Cardiac muscle cell (in vitro differentiated cells and primary cell): ENCODE measurements at regions not wholly inside any gene's neighbourhood (a gene's known extent, or its start where the extent isn't known, plus 50 kb on each side); places are given as distances from the start of the nearest gene placed in this dataset.

Source experiments
- DNase-seq, 2 donors: peaks; one replicate each; pipeline versions ENCODE4 v3.0.0 to v3.0.0-alpha.2; 2010 to 2017; ENCODE audit warnings: low read depth in 1 of 2, low spot score in 1 of 2
- H3K27ac ChIP-seq: fragments of 200-600 bp; sonication (generic); 2 replicates; pipeline ENCODE4 v1.5.1; 2016
- H3K27me3 ChIP-seq: fragments of 200-600 bp; sonication (generic); 2 replicates; pipeline ENCODE4 v1.6.0; 2016; ENCODE audit warnings: control low read depth
- H3K36me3 ChIP-seq: fragments of 200-600 bp; sonication (generic); 2 replicates; pipeline ENCODE4 v1.5.1; 2016; ENCODE audit warnings: control low read depth
- H3K4me1 ChIP-seq: fragments of 200-600 bp; sonication (generic); 2 replicates; pipeline ENCODE4 v1.8.1; 2017; ENCODE audit warnings: low read depth, mild to moderate bottlenecking, mixed run types
- H3K4me3 ChIP-seq: fragments of 200-600 bp; sonication (generic); 2 replicates; pipeline ENCODE4 v1.5.1; 2016; ENCODE audit warnings: mild to moderate bottlenecking
- H3K9me3 ChIP-seq: fragments of 200-600 bp; sonication (generic); 2 replicates; pipeline ENCODE4 v1.5.1; 2017; ENCODE audit warnings: low read depth, mild to moderate bottlenecking, control low read depth
- TF ChIP-seq, protein P1 (sequence below): IDR thresholded peaks from 2 replicates; pipeline ENCODE4 v1.5.1; 2012; ENCODE audit warnings: low read depth, mild to moderate bottlenecking, low read length

DNA sequence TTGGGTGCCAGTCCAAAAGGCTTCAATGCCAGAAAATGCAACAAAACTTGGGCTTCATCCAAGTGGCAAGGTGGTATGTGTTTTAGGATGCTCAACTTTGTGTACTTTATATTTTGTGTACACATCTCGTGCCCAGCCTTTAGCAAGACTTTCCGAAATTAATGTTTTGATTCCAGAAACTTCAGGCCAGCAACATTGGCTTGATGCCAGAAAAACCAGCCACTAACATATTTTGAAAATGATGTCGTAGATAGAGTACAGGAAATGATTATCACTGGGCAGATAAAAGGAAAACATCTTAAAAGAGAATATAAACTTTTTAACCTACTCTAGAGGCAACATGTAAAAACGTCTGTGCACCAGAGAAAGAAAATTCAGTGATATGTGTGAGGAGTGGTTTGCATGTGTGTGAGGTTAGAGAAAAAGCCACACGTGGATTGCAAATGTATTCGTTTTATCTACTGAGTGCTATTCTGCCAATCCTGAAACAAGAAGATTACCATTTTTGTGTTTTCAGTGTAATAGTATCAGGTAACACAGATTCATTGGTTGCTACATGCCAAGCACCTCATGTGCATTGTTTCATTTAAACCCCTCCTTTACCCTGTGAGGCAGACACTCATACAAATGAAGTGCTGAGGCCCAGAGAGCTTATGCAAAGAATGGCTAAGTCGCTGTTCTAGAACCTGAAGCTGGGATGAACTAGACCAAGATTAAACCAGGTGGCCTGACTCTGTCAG lies 264.8 kb downstream of the C1D start:
- no peaks in the 10 kb centered on the region for H3K9me3 ChIP-seq
- H3K36me3 ChIP-seq, result no peaks in the 10 kb centered on the region
- H3K4me1 ChIP-seq, result no peaks in the 10 kb centered on the region
- no peaks in the 10 kb centered on the region for H3K27me3 ChIP-seq
- peak in 1 of 2 donors; percentile 67 for DNase-seq
- H3K27ac ChIP-seq, result no peak overlapping the region
- TF ChIP-seq, protein P1, sequence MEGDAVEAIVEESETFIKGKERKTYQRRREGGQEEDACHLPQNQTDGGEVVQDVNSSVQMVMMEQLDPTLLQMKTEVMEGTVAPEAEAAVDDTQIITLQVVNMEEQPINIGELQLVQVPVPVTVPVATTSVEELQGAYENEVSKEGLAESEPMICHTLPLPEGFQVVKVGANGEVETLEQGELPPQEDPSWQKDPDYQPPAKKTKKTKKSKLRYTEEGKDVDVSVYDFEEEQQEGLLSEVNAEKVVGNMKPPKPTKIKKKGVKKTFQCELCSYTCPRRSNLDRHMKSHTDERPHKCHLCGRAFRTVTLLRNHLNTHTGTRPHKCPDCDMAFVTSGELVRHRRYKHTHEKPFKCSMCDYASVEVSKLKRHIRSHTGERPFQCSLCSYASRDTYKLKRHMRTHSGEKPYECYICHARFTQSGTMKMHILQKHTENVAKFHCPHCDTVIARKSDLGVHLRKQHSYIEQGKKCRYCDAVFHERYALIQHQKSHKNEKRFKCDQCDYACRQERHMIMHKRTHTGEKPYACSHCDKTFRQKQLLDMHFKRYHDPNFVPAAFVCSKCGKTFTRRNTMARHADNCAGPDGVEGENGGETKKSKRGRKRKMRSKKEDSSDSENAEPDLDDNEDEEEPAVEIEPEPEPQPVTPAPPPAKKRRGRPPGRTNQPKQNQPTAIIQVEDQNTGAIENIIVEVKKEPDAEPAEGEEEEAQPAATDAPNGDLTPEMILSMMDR, result no peak
- H3K4me3 ChIP-seq, result no peak overlapping the region

DNA sequence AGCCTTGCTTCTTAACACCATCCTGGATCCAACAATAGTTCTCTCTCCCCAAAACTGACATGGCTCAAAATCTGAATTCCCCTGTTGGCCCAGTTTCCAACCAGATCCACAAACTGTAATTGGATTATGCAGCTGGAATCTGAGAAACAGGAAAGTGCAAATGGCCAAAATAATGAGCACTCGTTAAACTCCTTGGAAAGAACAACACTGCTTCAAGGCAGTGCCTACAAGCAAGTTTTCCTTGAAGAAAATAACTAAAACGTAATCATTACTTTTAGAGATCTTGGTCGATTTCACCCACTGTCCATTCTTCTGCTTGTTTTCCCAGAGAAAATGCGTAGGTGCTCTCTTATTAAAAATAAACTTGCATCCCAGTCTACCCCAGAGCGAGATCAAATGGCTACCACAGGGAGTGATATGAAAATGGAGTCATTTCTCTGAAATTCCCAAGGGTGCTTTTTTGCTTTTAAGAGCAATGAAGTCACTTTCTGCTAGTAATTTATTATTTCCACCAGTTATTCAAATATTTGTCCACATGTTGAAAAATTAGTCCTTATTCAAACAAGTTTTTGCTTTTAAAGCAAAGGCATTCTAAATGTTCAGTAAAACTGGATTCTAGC lies 264.2 kb downstream of the C1D start:
- no peak overlapping the region for H3K4me3 ChIP-seq
- H3K27ac ChIP-seq, result no peak overlapping the region
- no peaks in the 10 kb centered on the region for H3K4me1 ChIP-seq
- no peaks in the 10 kb centered on the region for H3K9me3 ChIP-seq
- no peaks in the 10 kb centered on the region for H3K27me3 ChIP-seq
- H3K36me3 ChIP-seq, result no peaks in the 10 kb centered on the region
- TF ChIP-seq, protein P1, result no peak
- no peak for DNase-seq

DNA sequence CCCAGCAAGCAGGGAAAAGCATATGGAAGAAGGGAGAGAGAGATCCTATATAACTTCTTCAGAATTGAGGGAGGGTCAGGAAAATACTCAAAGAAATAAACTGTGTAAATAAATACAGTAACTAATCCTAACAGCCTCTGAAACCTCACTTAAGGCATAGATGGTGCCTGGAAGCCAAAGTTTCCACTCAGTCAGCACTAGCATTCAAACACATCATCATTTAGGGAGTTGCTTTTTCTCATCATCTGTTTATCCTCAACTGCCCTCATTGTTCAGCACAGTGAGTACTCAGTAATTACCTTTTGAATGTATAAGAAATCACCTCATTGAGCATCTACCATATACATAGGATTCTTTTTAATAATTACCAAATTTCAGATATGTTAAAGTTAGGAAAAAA lies 262.9 kb downstream of the C1D start:
- Histone ChIP-seq H3K9me3 (no peaks in the 10 kb centered on the region), H3K4me1 (no peaks in the 10 kb centered on the region), H3K36me3 (no peaks in the 10 kb centered on the region), H3K4me3 (no peak overlapping the region), H3K27me3 (no peaks in the 10 kb centered on the region), H3K27ac (no peak overlapping the region)
- TF ChIP-seq, protein P1, result no peak
- no peak for DNase-seq

DNA sequence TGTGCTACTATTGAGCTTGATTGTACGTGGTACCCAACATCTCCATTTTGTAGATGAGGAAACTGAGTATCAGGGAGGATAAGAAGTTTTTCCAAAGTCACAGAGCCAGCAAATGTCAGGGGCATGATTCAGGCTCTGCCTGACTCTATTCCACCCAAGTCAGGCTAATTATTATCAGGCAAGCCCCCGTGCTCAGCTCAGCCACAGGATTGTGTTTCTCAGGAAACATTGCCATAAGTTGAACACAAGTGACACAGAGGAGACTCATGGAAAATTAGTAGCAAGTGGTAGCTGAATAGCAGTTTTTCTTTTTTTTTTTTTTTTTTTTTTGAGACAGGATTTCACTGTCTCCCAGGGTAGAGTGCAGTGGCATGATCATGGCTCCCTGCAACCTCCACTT lies 260.5 kb downstream of the C1D start:
- DNase-seq, result no peak
- no peaks in the 10 kb centered on the region for H3K27me3 ChIP-seq
- H3K36me3 ChIP-seq, result no peaks in the 10 kb centered on the region
- H3K4me3 ChIP-seq, result no peak overlapping the region
- TF ChIP-seq, protein P1, result no peak
- no peak overlapping the region for H3K27ac ChIP-seq
- H3K4me1 ChIP-seq, result no peaks in the 10 kb centered on the region
- no peaks in the 10 kb centered on the region for H3K9me3 ChIP-seq

DNA sequence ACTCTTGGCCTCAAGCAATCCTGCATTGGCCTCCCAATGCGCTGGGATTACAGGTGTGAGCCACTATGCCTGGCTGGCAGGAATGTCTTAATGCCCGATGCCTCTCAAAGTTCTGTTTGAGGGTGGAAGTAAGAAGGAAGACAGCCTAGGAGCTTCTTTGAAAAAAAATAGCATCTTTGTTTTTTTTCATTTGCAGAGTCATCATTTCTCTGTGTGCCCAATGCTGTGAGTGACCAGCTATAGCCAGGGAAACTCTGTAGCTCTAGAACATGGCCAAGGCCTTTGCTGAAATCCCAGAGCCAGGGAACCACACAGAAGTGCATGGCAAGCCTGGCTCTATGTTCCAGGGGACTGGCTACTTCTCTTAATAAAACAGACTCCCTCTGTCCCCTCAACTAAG lies 260.0 kb downstream of the C1D start:
- TF ChIP-seq, protein P1, result no peak
- H3K4me1 ChIP-seq, result no peaks in the 10 kb centered on the region
- no peak overlapping the region for H3K27ac ChIP-seq
- no peaks in the 10 kb centered on the region for H3K27me3 ChIP-seq
- no peak for DNase-seq
- H3K9me3 ChIP-seq, result no peaks in the 10 kb centered on the region
- no peaks in the 10 kb centered on the region for H3K36me3 ChIP-seq
- H3K4me3 ChIP-seq, result no peak overlapping the region
